MM.1S (cell line): ENCODE measurements at regions not wholly inside any gene's neighbourhood (a gene's known extent, or its start where the extent isn't known, plus 50 kb on each side); places are given as distances from the start of the nearest gene placed in this dataset.
"Not testable (repeated sequence)": the region's sequence is repeated elsewhere in the genome, so short reads cannot be mapped to it uniquely, and the experiment has no call there.

Experiments used
- DNase-seq: peaks from one replicate; pipeline ENCODE4 v3.0.0-alpha.2; 2015
- H2AFZ ChIP-seq: fragments of 300-600 bp; sonication (generic); 2 replicates; pipeline ENCODE4 v1.6.0; 2016; ENCODE audit warnings: antibody characterized with exemption, low read length
- H3F3A ChIP-seq: fragments of 300-600 bp; sonication (generic); 2 replicates; pipeline ENCODE4 v1.6.1; 2016; ENCODE audit warnings: mild to moderate bottlenecking, antibody characterized with exemption, low read length, moderate library complexity, mixed read lengths; ENCODE audit not compliant: insufficient read depth
- H3K27ac ChIP-seq: fragments of 300-600 bp; sonication (generic); 2 replicates; pipeline ENCODE4 v1.5.1; 2016; ENCODE audit warnings: mild to moderate bottlenecking, low read length
- H3K27me3 ChIP-seq: fragments of 300-600 bp; sonication (generic); replicated peaks from 2 replicates; pipeline ENCODE4 v1.6.0; 2016; ENCODE audit warnings: low read length; ENCODE audit not compliant: insufficient read depth
- H3K36me3 ChIP-seq: fragments of 300-600 bp; sonication (generic); replicated peaks from 2 replicates; pipeline ENCODE4 v1.6.1; 2016; ENCODE audit warnings: mild to moderate bottlenecking, low read length, mixed read lengths; ENCODE audit not compliant: insufficient read depth
- H3K4me1 ChIP-seq: fragments of 300-600 bp; sonication (generic); 2 replicates; pipeline ENCODE4 v1.6.1; 2016; ENCODE audit warnings: low read length, mixed read lengths
- H3K4me2 ChIP-seq: fragments of 300-600 bp; sonication (generic); 2 replicates; pipeline ENCODE4 v1.6.0; 2016; ENCODE audit warnings: low read depth, low read length
- H3K4me3 ChIP-seq: fragments of 300-600 bp; sonication (generic); 2 replicates; pipeline ENCODE4 v1.5.1; 2016; ENCODE audit warnings: low read length, mixed read lengths
- H3K79me2 ChIP-seq: fragments of 300-600 bp; sonication (generic); 2 replicates; pipeline ENCODE4 v1.6.1; 2016; ENCODE audit warnings: mixed run types, low read length, mixed read lengths
- H3K9ac ChIP-seq: fragments of 300-600 bp; sonication (generic); 2 replicates; pipeline ENCODE4 v1.6.1; 2016; ENCODE audit warnings: low read length, mixed read lengths
- H3K9me2 ChIP-seq: fragments of 300-600 bp; sonication (generic); replicated peaks from 2 replicates; pipeline ENCODE4 v1.6.1; 2016; ENCODE audit warnings: mild to moderate bottlenecking, low read length, mixed read lengths; ENCODE audit not compliant: insufficient read depth
- H3K9me3 ChIP-seq: fragments of 300-600 bp; sonication (generic); replicated peaks from 2 replicates; pipeline ENCODE4 v1.6.1; 2016; ENCODE audit warnings: mild to moderate bottlenecking, low read length, mixed read lengths; ENCODE audit not compliant: insufficient read depth
- H4K20me1 ChIP-seq: fragments of 300-600 bp; sonication (generic); 2 replicates; pipeline ENCODE4 v1.6.1; 2016; ENCODE audit warnings: mild to moderate bottlenecking, low read length, moderate library complexity, mixed read lengths; ENCODE audit not compliant: insufficient read depth
- EZH2 ChIP-seq: fragments of 300-600 bp; sonication (generic); optimal IDR thresholded peaks from 2 replicates; pipeline ENCODE3; 2017; ENCODE audit warnings: low read depth, mild to moderate bottlenecking, antibody characterized with exemption, low read length, mixed read lengths
- EZH2phosphoT487 ChIP-seq: fragments of 300-600 bp; sonication (generic); IDR thresholded peaks from 2 replicates; pipeline ENCODE4 v1.6.1; 2018; ENCODE audit warnings: antibody characterized with exemption, low read length
- TF ChIP-seq, protein P1 (sequence below): fragments of 300-600 bp; sonication (generic); IDR thresholded peaks from 2 replicates; pipeline ENCODE4 v1.5.1; 2016; ENCODE audit warnings: antibody characterized with exemption, low read length, mixed read lengths

DNA sequence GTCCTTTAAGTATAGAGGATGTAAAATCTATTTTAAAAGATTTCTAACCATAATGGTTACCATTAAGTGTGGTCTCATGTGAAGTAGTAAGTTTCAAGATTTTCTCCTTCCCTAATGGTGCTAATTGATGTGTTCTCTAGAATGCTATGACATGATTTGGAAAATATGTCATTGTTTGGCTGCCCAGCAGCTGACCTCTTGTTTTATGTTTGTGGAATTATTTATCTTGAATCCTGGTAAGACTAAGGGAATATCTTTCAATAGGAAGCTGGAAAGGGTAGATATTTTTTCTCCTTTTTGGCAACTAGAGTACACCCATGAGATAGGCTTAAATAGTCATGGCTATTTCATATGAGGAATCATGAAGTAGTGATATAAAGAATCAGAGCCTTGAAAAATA lies 139.8 kb upstream of the CHODL start:
- no peak overlapping the region for H3K27ac ChIP-seq
- TF ChIP-seq EZH2 (no peak), EZH2phosphoT487 (no peak)
- TF ChIP-seq, protein P1, sequence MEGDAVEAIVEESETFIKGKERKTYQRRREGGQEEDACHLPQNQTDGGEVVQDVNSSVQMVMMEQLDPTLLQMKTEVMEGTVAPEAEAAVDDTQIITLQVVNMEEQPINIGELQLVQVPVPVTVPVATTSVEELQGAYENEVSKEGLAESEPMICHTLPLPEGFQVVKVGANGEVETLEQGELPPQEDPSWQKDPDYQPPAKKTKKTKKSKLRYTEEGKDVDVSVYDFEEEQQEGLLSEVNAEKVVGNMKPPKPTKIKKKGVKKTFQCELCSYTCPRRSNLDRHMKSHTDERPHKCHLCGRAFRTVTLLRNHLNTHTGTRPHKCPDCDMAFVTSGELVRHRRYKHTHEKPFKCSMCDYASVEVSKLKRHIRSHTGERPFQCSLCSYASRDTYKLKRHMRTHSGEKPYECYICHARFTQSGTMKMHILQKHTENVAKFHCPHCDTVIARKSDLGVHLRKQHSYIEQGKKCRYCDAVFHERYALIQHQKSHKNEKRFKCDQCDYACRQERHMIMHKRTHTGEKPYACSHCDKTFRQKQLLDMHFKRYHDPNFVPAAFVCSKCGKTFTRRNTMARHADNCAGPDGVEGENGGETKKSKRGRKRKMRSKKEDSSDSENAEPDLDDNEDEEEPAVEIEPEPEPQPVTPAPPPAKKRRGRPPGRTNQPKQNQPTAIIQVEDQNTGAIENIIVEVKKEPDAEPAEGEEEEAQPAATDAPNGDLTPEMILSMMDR = no peak
- no peaks in the 10 kb centered on the region for H3F3A ChIP-seq

DNA sequence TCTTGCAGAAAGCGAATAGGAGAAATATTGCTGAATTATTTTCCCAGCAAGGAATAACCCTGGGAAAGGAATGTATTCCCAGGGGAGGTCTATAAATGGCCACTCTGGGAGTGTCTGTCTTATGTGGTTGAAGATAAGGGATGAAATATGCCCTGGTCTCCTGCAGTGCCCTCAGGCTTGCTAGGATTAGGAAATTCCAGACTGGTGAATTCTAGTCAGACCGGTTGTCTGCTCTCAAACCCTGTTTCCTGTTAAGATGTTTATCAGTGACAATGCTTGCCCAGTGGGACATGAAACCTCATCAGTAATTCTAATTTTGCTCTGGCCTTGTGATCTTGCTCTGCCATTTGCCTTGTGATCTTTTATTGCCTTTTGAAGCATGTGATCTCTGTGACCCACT lies 148.2 kb upstream of the CHODL start:
- not testable (repeated sequence) for H3K9me3 ChIP-seq, H3K9me2 ChIP-seq, H2AFZ ChIP-seq, DNase-seq, H4K20me1 ChIP-seq, H3K4me1 ChIP-seq, H3K9ac ChIP-seq, H3K4me2 ChIP-seq, H3K27me3 ChIP-seq, H3K36me3 ChIP-seq, H3K27ac ChIP-seq, H3F3A ChIP-seq, H3K79me2 ChIP-seq, H3K4me3 ChIP-seq

More for the DNA sequence above, 139.8 kb upstream of the CHODL start:
- H3K9ac ChIP-seq = no peak overlapping the region
- H3K4me3 ChIP-seq = no peak overlapping the region
- H3K36me3 ChIP-seq = no peaks in the 10 kb centered on the region
- H3K9me2 ChIP-seq = no peaks in the 10 kb centered on the region
- no peaks in the 10 kb centered on the region for H3K4me1 ChIP-seq
- H3K9me3 ChIP-seq = no peaks in the 10 kb centered on the region
- no peaks in the 10 kb centered on the region for H3K27me3 ChIP-seq
- H3K4me2 ChIP-seq = no peak overlapping the region
- DNase-seq = no peak
- H3K79me2 ChIP-seq = no peaks in the 10 kb centered on the region
- no peaks in the 10 kb centered on the region for H4K20me1 ChIP-seq
- H2AFZ ChIP-seq = no peak overlapping the region

DNA sequence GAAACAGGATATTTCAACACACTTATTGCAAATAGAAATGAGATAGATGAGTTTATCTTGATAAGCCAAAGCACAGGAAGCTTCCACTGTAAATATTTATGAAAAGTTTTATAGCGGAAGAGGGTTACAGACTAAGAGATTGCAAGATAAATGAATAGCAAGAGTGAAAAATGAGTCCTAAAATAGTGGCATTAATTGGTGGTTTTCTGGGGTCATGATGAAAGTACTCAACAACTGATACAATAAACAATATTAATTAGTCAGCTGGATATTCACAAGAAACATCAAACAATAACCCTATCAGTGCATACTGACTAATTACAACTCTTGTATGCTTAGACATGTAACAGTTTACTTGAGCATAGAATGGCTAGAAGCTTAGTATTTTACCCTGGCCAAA lies 154.8 kb upstream of the CHODL start:
- TF ChIP-seq EZH2 (no peak), EZH2phosphoT487 (no peak)
- TF ChIP-seq, protein P1 = no peak
- no peak overlapping the region for H3K9ac ChIP-seq
- DNase-seq = no peak
- H3K4me2 ChIP-seq = no peak overlapping the region
- no peaks in the 10 kb centered on the region for H3K9me3 ChIP-seq
- no peaks in the 10 kb centered on the region for H3F3A ChIP-seq
- H3K27me3 ChIP-seq = no peaks in the 10 kb centered on the region
- H3K4me3 ChIP-seq = no peak overlapping the region
- no peak overlapping the region for H2AFZ ChIP-seq
- no peaks in the 10 kb centered on the region for H3K36me3 ChIP-seq
- no peaks in the 10 kb centered on the region for H3K4me1 ChIP-seq
- no peaks in the 10 kb centered on the region for H3K79me2 ChIP-seq
- H3K27ac ChIP-seq = no peak overlapping the region
- H3K9me2 ChIP-seq = no peaks in the 10 kb centered on the region
- H4K20me1 ChIP-seq = no peaks in the 10 kb centered on the region

DNA sequence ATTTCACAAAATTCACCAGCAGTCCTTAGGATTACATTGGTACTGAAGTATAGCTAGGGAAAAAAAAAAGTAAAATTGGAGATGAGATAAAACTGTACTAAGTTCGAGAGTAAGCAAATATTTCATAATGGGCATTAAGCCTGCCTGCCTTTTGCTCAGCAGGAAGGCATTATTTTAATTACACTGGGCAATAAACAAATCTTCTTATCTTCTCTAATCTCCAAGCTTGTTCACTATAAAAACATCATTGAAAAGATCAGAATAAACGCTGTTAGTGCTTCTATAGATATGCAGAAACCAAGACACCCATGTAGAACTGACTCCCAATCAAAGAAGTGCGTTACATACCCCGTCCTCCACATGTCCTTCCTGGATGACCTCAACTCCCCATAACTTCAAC lies 174.2 kb upstream of the CHODL start:
- no peak overlapping the region for H3K27ac ChIP-seq
- H2AFZ ChIP-seq = no peak overlapping the region
- H3K4me3 ChIP-seq = no peak overlapping the region
- no peaks in the 10 kb centered on the region for H3K9me2 ChIP-seq
- H3K36me3 ChIP-seq = no peaks in the 10 kb centered on the region
- no peak for DNase-seq
- no peaks in the 10 kb centered on the region for H4K20me1 ChIP-seq
- H3F3A ChIP-seq = no peaks in the 10 kb centered on the region
- no peaks in the 10 kb centered on the region for H3K4me1 ChIP-seq
- no peak overlapping the region for H3K9ac ChIP-seq
- no peak overlapping the region for H3K4me2 ChIP-seq
- H3K27me3 ChIP-seq = no peaks in the 10 kb centered on the region
- H3K9me3 ChIP-seq = no peaks in the 10 kb centered on the region
- H3K79me2 ChIP-seq = no peaks in the 10 kb centered on the region
- no peak for TF ChIP-seq EZH2
- TF ChIP-seq, protein P1 = no peak
